ENCODE measurements at regions not wholly inside any gene's neighbourhood (a gene's known extent, or its start where the extent isn't known, plus 50 kb on each side); places are given as distances from the start of the nearest gene placed in this dataset.
"Not testable (repeated sequence)": the region's sequence is repeated elsewhere in the genome, so short reads cannot be mapped to it uniquely, and the experiment has no call there.

- DNase-seq, result peak; percentile 28 to 59
Observed at GRCh38 chr6:113172531-113172966, 684.6 kb upstream of the MARCKS start.

- DNase-seq, result peak in 1 of 2 experiments; percentile 18
Observed at GRCh38 chr6:113178349-113178748, 678.8 kb upstream of the MARCKS start.

GRCh38 chr6:113181164-113181563 is 676.0 kb upstream of the MARCKS start:
- DNase-seq, result no peak

GRCh38 chr6:113182370-113183141 is 674.6 kb upstream of the MARCKS start:
- DNase-seq, result peak; percentile 12 to 71

- peak in 1 of 2 experiments; percentile 70 for DNase-seq
Observed at GRCh38 chr6:113184291-113184690, 672.9 kb upstream of the MARCKS start.

- peak; percentile 63 to 79 for DNase-seq
Observed at GRCh38 chr6:113184736-113185135, 672.4 kb upstream of the MARCKS start.

GRCh38 chr6:113185299-113185698 is 671.8 kb upstream of the MARCKS start:
- DNase-seq, result peak in 1 of 2 experiments; percentile 20

- no peak for DNase-seq
Observed at GRCh38 chr6:113187661-113188060, 669.5 kb upstream of the MARCKS start.

GRCh38 chr6:113188962-113189361 is 668.2 kb upstream of the MARCKS start:
- no peak for DNase-seq

- DNase-seq, result peak in 1 of 2 experiments; percentile 16
Observed at GRCh38 chr6:113190170-113190569, 667.0 kb upstream of the MARCKS start.

- no peak for DNase-seq
Observed at GRCh38 chr6:113194090-113194489, 663.1 kb upstream of the MARCKS start.

- no peak for DNase-seq
Observed at GRCh38 chr6:113202852-113203714, 654.1 kb upstream of the MARCKS start.

GRCh38 chr6:113203715-113204110 is 653.4 kb upstream of the MARCKS start:
- DNase-seq, result no peak

- no peak for DNase-seq
Observed at GRCh38 chr6:113205553-113205952, 651.6 kb upstream of the MARCKS start.

- no peak for DNase-seq
Observed at GRCh38 chr6:113208726-113209125, 648.4 kb upstream of the MARCKS start.

GRCh38 chr6:113209315-113209714 is 647.8 kb upstream of the MARCKS start:
- DNase-seq, result no peak

GRCh38 chr6:113211170-113211569 is 646.0 kb upstream of the MARCKS start:
- DNase-seq, result no peak

GRCh38 chr6:113219783-113220182 is 637.4 kb upstream of the MARCKS start:
- no peak for DNase-seq

- DNase-seq, result no peak
Observed at GRCh38 chr6:113220832-113221231, 636.3 kb upstream of the MARCKS start.

GRCh38 chr6:113221850-113222249 is 635.3 kb upstream of the MARCKS start:
- DNase-seq, result no peak

- DNase-seq, result no peak
Observed at GRCh38 chr6:113246186-113246585, 611.0 kb upstream of the MARCKS start.

GRCh38 chr6:113248532-113248931 is 608.6 kb upstream of the MARCKS start:
- DNase-seq, result no peak

GRCh38 chr6:113254194-113254593 is 603.0 kb upstream of the MARCKS start:
- not testable (repeated sequence) for DNase-seq

GRCh38 chr6:113258771-113259170 is 598.4 kb upstream of the MARCKS start:
- DNase-seq, result no peak
